Stimulated activated CD8-positive, alpha-beta memory T cell treated with anti-CD3 and anti-CD28 coated beads, Interleukin-4, amount 100 ng/mL, for 48 hours (primary cell): ENCODE measurements at regions not wholly inside any gene's neighbourhood (a gene's known extent, or its start where the extent isn't known, plus 50 kb on each side); places are given as distances from the start of the nearest gene placed in this dataset.

Experiments used
- DNase-seq: peaks from one replicate; pipeline ENCODE4 v3.0.0-alpha.2; 2020

- DNase-seq, result no peak
Observed at GRCh38 chr6:146990284-146990683, 213.9 kb upstream of the STXBP5 start.

GRCh38 chr6:146990821-146991798 lies 213.1 kb upstream of the STXBP5 start:
- no peak for DNase-seq

- DNase-seq, result no peak
Observed at GRCh38 chr6:146997062-146997461, 207.2 kb upstream of the STXBP5 start.

GRCh38 chr6:146999766-147000165 lies 204.5 kb upstream of the STXBP5 start:
- no peak for DNase-seq

- DNase-seq, result no peak
Observed at GRCh38 chr6:147000545-147001488, 203.4 kb upstream of the STXBP5 start.

GRCh38 chr6:147001621-147002020 lies 202.6 kb upstream of the STXBP5 start:
- no peak for DNase-seq

GRCh38 chr6:147003186-147003585 lies 201.0 kb upstream of the STXBP5 start:
- no peak for DNase-seq

- DNase-seq, result no peak
Observed at GRCh38 chr6:147005499-147005898, 198.7 kb upstream of the STXBP5 start.

- no peak for DNase-seq
Observed at GRCh38 chr6:147007441-147007840, 196.8 kb upstream of the STXBP5 start.

- no peak for DNase-seq
Observed at GRCh38 chr6:147009358-147009757, 194.9 kb upstream of the STXBP5 start.

- DNase-seq, result no peak
Observed at GRCh38 chr6:147015674-147016073, 188.5 kb upstream of the STXBP5 start.

- DNase-seq, result no peak
Observed at GRCh38 chr6:147016440-147016839, 187.8 kb upstream of the STXBP5 start.

GRCh38 chr6:147017153-147017552 lies 187.1 kb upstream of the STXBP5 start:
- DNase-seq, result no peak

GRCh38 chr6:147019001-147019400 lies 185.2 kb upstream of the STXBP5 start:
- no peak for DNase-seq

GRCh38 chr6:147022041-147022440 lies 182.2 kb upstream of the STXBP5 start:
- DNase-seq, result no peak

GRCh38 chr6:147023148-147023547 lies 181.1 kb upstream of the STXBP5 start:
- DNase-seq, result no peak

- DNase-seq, result no peak
Observed at GRCh38 chr6:147023581-147023980, 180.6 kb upstream of the STXBP5 start.

GRCh38 chr6:147029923-147030322 lies 174.3 kb upstream of the STXBP5 start:
- no peak for DNase-seq

- no peak for DNase-seq
Observed at GRCh38 chr6:147033267-147033666, 170.9 kb upstream of the STXBP5 start.

GRCh38 chr6:147035886-147036285 lies 168.3 kb upstream of the STXBP5 start:
- DNase-seq, result no peak

GRCh38 chr6:147037881-147038280 lies 166.3 kb upstream of the STXBP5 start:
- DNase-seq, result no peak

- DNase-seq, result no peak
Observed at GRCh38 chr6:147040121-147040910, 163.9 kb upstream of the STXBP5 start.

- no peak for DNase-seq
Observed at GRCh38 chr6:147042679-147043078, 161.5 kb upstream of the STXBP5 start.
